HepG2 (cell line): ENCODE measurements at regions not wholly inside any gene's neighbourhood (a gene's known extent, or its start where the extent isn't known, plus 50 kb on each side); places are given as distances from the start of the nearest gene placed in this dataset.

Source experiments
- DMTF1 ChIP-seq: sonication (generic); formaldehyde crosslinking; IDR thresholded peaks from 2 replicates; pipeline ENCODE4 v1.4.0; 2020; ENCODE audit warnings: mild to moderate bottlenecking, missing genetic modification reagents
- DRAP1 ChIP-seq: IDR thresholded peaks from 2 replicates; pipeline ENCODE4 v1.6.1; 2016; ENCODE audit warnings: missing genetic modification reagents, missing compliant biosample characterization
- E2F2 ChIP-seq: sonication (generic); formaldehyde crosslinking; IDR thresholded peaks from 2 replicates; pipeline ENCODE4 v1.4.0; 2020; ENCODE audit warnings: missing genetic modification reagents, borderline replicate concordance
- ELF4 ChIP-seq: sonication (generic); formaldehyde crosslinking; IDR thresholded peaks from 2 replicates; pipeline ENCODE4 v1.5.0; 2020; ENCODE audit warnings: missing genetic modification reagents, mild to moderate bottlenecking, moderate library complexity, borderline replicate concordance
- ETS1 ChIP-seq: sonication (generic); formaldehyde crosslinking; IDR thresholded peaks from 2 replicates; pipeline ENCODE4 v1.4.0; 2020; ENCODE audit warnings: missing genetic modification reagents
- GTF3A ChIP-seq: sonication (generic); formaldehyde crosslinking; conservative IDR thresholded peaks from 2 replicates; pipeline ENCODE4 v1.4.0; 2020; ENCODE audit warnings: mild to moderate bottlenecking, missing genetic modification reagents
- MTA1 ChIP-seq: sonication (generic); formaldehyde crosslinking; IDR thresholded peaks from 2 replicates; pipeline ENCODE4 v1.4.0; 2020; ENCODE audit warnings: missing genetic modification reagents, mild to moderate bottlenecking, borderline replicate concordance
- PHF21A ChIP-seq: sonication (generic); formaldehyde crosslinking; IDR thresholded peaks from 2 replicates; pipeline ENCODE4 v1.5.0; 2020; ENCODE audit warnings: mild to moderate bottlenecking, missing genetic modification reagents
- RAD51 ChIP-seq: fragments of 450-650 bp; IDR thresholded peaks from 2 replicates; pipeline ENCODE4 v1.6.1; 2016; ENCODE audit warnings: borderline replicate concordance
- RERE ChIP-seq: IDR thresholded peaks from 2 replicates; pipeline ENCODE4 v1.6.1; 2016; ENCODE audit warnings: low read depth, missing genetic modification reagents, missing compliant biosample characterization
- TBX3 ChIP-seq: fragments of 450-650 bp; IDR thresholded peaks from 2 replicates; pipeline ENCODE4 v1.6.1; 2017; ENCODE audit warnings: antibody characterized with exemption, mild to moderate bottlenecking, inconsistent platforms, borderline replicate concordance
- ZBTB3 ChIP-seq: sonication (generic); formaldehyde crosslinking; IDR thresholded peaks from 2 replicates; pipeline ENCODE4 v1.4.0; 2020; ENCODE audit warnings: low read depth, mild to moderate bottlenecking, moderate library complexity, missing genetic modification reagents, borderline replicate concordance
- ZNF180 ChIP-seq: sonication (generic); formaldehyde crosslinking; IDR thresholded peaks from 2 replicates; pipeline ENCODE4 v1.4.0; 2020; ENCODE audit warnings: low read depth, missing genetic modification reagents, borderline replicate concordance
- ZNF263 ChIP-seq: sonication (generic); formaldehyde crosslinking; IDR thresholded peaks from 2 replicates; pipeline ENCODE4 v1.4.0; 2020; ENCODE audit warnings: missing genetic modification reagents
- ZNF3 ChIP-seq: IDR thresholded peaks from 2 replicates; pipeline ENCODE4 v1.7.0; 2017; ENCODE audit warnings: inconsistent platforms
- ZNF33B ChIP-seq: sonication (generic); formaldehyde crosslinking; IDR thresholded peaks from 2 replicates; pipeline ENCODE4 v1.5.1; 2020; ENCODE audit warnings: mild to moderate bottlenecking, missing genetic modification reagents
- ZNF704 ChIP-seq: sonication (generic); formaldehyde crosslinking; IDR thresholded peaks from 2 replicates; pipeline ENCODE4 v1.8.1; 2023; ENCODE audit warnings: mild to moderate bottlenecking, inconsistent platforms, moderate library complexity, missing genetic modification reagents, borderline replicate concordance
- ZNF83 ChIP-seq: sonication (generic); formaldehyde crosslinking; IDR thresholded peaks from 2 replicates; pipeline ENCODE4 v1.4.0; 2020; ENCODE audit warnings: missing genetic modification reagents, mild to moderate bottlenecking, borderline replicate concordance
- ZNF878 ChIP-seq: sonication (generic); formaldehyde crosslinking; IDR thresholded peaks from 2 replicates; pipeline ENCODE4 v1.8.1; 2023; ENCODE audit warnings: mild to moderate bottlenecking, missing genetic modification reagents, moderate library complexity

GRCh38 chr4:123619895-123620294, 223.3 kb downstream of the SPRY1 start (continued):
- no peak for TF ChIP-seq ZBTB3 (CRISPR knock-in tag)
- TF ChIP-seq ZNF878, result no peak
- TF ChIP-seq ZNF3, result 0 out of 2 replicates have a peak, but pooled peaks have one; percentile 23
- TF ChIP-seq ZNF704 (CRISPR knock-in tag), result no peak
- TF ChIP-seq RAD51, result no peak
- TF ChIP-seq MTA1 (CRISPR knock-in tag), result no peak
- TF ChIP-seq E2F2 (CRISPR knock-in tag), result no peak
- TF ChIP-seq PHF21A (CRISPR knock-in tag), result no peak
- TF ChIP-seq RERE (CRISPR knock-in tag), result no peak
- TF ChIP-seq ZNF83 (CRISPR knock-in tag), result no peak
- TF ChIP-seq ETS1 (CRISPR knock-in tag), result no peak
- TF ChIP-seq ZNF33B (CRISPR knock-in tag), result no peak
- no peak for TF ChIP-seq DRAP1
- TF ChIP-seq ZNF180 (CRISPR knock-in tag), result no peak
- TF ChIP-seq GTF3A (CRISPR knock-in tag), result no peak
- no peak for TF ChIP-seq TBX3
- TF ChIP-seq ZNF263 (CRISPR knock-in tag), result no peak
- TF ChIP-seq DMTF1 (CRISPR knock-in tag), result no peak
- no peak for TF ChIP-seq ELF4 (CRISPR knock-in tag)
